DOHH2 (cell line): ENCODE measurements at regions not wholly inside any gene's neighbourhood (a gene's known extent, or its start where the extent isn't known, plus 50 kb on each side); places are given as distances from the start of the nearest gene placed in this dataset.

Experiments
- H3F3A ChIP-seq: fragments of 200-600 bp; sonication (generic), shearing (Covaris generic); 2 replicates; pipeline ENCODE4 v1.6.0; 2016; ENCODE audit warnings: antibody characterized with exemption, mild to moderate bottlenecking; ENCODE audit not compliant: control insufficient read depth, insufficient read depth
- H3K27ac ChIP-seq: fragments of 200-600 bp; sonication (generic); 2 replicates; pipeline ENCODE4 v1.5.1; 2014; ENCODE audit warnings: low read depth, mild to moderate bottlenecking, low read length, moderate library complexity
- H3K27me3 ChIP-seq: fragments of 200-600 bp; sonication (generic); 2 replicates; pipeline ENCODE4 v1.6.1; 2014; ENCODE audit warnings: mild to moderate bottlenecking, low read length, mixed read lengths; ENCODE audit not compliant: control insufficient read depth
- H3K36me3 ChIP-seq: fragments of 200-600 bp; sonication (generic); 2 replicates; pipeline ENCODE4 v1.6.1; 2014; ENCODE audit warnings: mild to moderate bottlenecking, low read length, moderate library complexity, mixed read lengths; ENCODE audit not compliant: control insufficient read depth
- H3K4me1 ChIP-seq: fragments of 200-600 bp; sonication (generic); 2 replicates; pipeline ENCODE4 v1.6.1; 2014; ENCODE audit warnings: mild to moderate bottlenecking, low read length, mixed read lengths; ENCODE audit not compliant: control insufficient read depth
- H3K4me2 ChIP-seq: fragments of 200-600 bp; sonication (generic); 2 replicates; pipeline ENCODE4 v1.6.0; 2014; ENCODE audit warnings: mild to moderate bottlenecking, low read length, moderate library complexity
- H3K4me3 ChIP-seq: fragments of 200-600 bp; sonication (generic); 2 replicates; pipeline ENCODE4 v1.5.1; 2014; ENCODE audit warnings: mild to moderate bottlenecking, low read length, mixed read lengths
- H3K79me2 ChIP-seq: fragments of 200-600 bp; sonication (generic); 2 replicates; pipeline ENCODE4 v1.6.1; 2014; ENCODE audit warnings: mild to moderate bottlenecking, low read length, mixed read lengths; ENCODE audit not compliant: control insufficient read depth
- H3K9me2 ChIP-seq: fragments of 200-600 bp; sonication (generic); replicated peaks from 2 replicates; pipeline ENCODE4 v1.6.1; 2014; ENCODE audit warnings: mild to moderate bottlenecking, low read length, mixed read lengths; ENCODE audit not compliant: control insufficient read depth
- H3K9me3 ChIP-seq: fragments of 200-600 bp; sonication (generic); 2 replicates; pipeline ENCODE4 v1.6.1; 2014; ENCODE audit warnings: antibody characterized with exemption, low read length, mixed read lengths; ENCODE audit not compliant: control insufficient read depth, insufficient read depth
- H4K20me1 ChIP-seq: fragments of 200-600 bp; sonication (generic); 2 replicates; pipeline ENCODE4 v1.6.0; 2014; ENCODE audit warnings: low read depth, mild to moderate bottlenecking, antibody characterized with exemption, low read length, moderate library complexity; ENCODE audit not compliant: control insufficient read depth, insufficient read depth
- CTCF ChIP-seq: fragments of 200-600 bp; sonication (generic); IDR thresholded peaks from one replicate; pipeline ENCODE4 v1.5.1; 2014; ENCODE audit warnings: antibody characterized with exemption, mild to moderate bottlenecking, low read depth, low read length; ENCODE audit not compliant: poor library complexity, severe bottlenecking
- EZH2phosphoT487 ChIP-seq: fragments of 200-600 bp; sonication (generic); IDR thresholded peaks from 2 replicates; pipeline ENCODE4 v1.6.1; 2017; ENCODE audit warnings: borderline replicate concordance, mild to moderate bottlenecking, antibody characterized with exemption, low read length, moderate library complexity, mixed read lengths

- H3K4me2 ChIP-seq = no peak overlapping the region
- no peaks in the 10 kb centered on the region for H3K4me1 ChIP-seq
- no peaks in the 10 kb centered on the region for H3K36me3 ChIP-seq
- H4K20me1 ChIP-seq = no peaks in the 10 kb centered on the region
- H3K9me3 ChIP-seq = no peaks in the 10 kb centered on the region
- no peaks in the 10 kb centered on the region for H3F3A ChIP-seq
- no peaks in the 10 kb centered on the region for H3K9me2 ChIP-seq
- no peaks in the 10 kb centered on the region for H3K79me2 ChIP-seq
- no peak overlapping the region for H3K4me3 ChIP-seq
- H3K27me3 ChIP-seq = no peaks in the 10 kb centered on the region
- TF ChIP-seq CTCF = no peak
- no peak for TF ChIP-seq EZH2phosphoT487
- no peak overlapping the region for H3K27ac ChIP-seq
These were observed 192.3 kb upstream of the SSTR4 start for GRCh38 chr20:22842793-22843192.

- Histone ChIP-seq H3K9me3 (no peaks in the 10 kb centered on the region), H3K9me2 (no peaks in the 10 kb centered on the region), H3K36me3 (no peaks in the 10 kb centered on the region), H3K27me3 (no peaks in the 10 kb centered on the region), H3K79me2 (no peaks in the 10 kb centered on the region), H3K4me2 (no peak overlapping the region), H4K20me1 (no peaks in the 10 kb centered on the region), H3K27ac (no peak overlapping the region), H3K4me1 (no peaks in the 10 kb centered on the region), H3K4me3 (no peak overlapping the region), H3F3A (no peaks in the 10 kb centered on the region)
- TF ChIP-seq CTCF (no peak), EZH2phosphoT487 (no peak)
These were observed 190.2 kb upstream of the SSTR4 start for GRCh38 chr20:22844959-22845358.

GRCh38 chr20:22846863-22847262 is 188.2 kb upstream of the SSTR4 start:
- no peak overlapping the region for H3K4me3 ChIP-seq
- no peaks in the 10 kb centered on the region for H3K36me3 ChIP-seq
- no peaks in the 10 kb centered on the region for H3K27me3 ChIP-seq
- H3K4me2 ChIP-seq = no peak overlapping the region
- H3K9me3 ChIP-seq = no peaks in the 10 kb centered on the region
- no peaks in the 10 kb centered on the region for H3K79me2 ChIP-seq
- no peaks in the 10 kb centered on the region for H3K9me2 ChIP-seq
- H3K4me1 ChIP-seq = no peaks in the 10 kb centered on the region
- H4K20me1 ChIP-seq = no peaks in the 10 kb centered on the region
- TF ChIP-seq CTCF (no peak), EZH2phosphoT487 (no peak)
- no peaks in the 10 kb centered on the region for H3F3A ChIP-seq
- H3K27ac ChIP-seq = no peak overlapping the region

- H3K9me3 ChIP-seq = no peaks in the 10 kb centered on the region
- no peaks in the 10 kb centered on the region for H3K9me2 ChIP-seq
- no peak for TF ChIP-seq CTCF
- no peak for TF ChIP-seq EZH2phosphoT487
- H3K4me3 ChIP-seq = no peak overlapping the region
- H3K36me3 ChIP-seq = no peaks in the 10 kb centered on the region
- no peaks in the 10 kb centered on the region for H3K4me1 ChIP-seq
- H3K4me2 ChIP-seq = no peak overlapping the region
- H3K27me3 ChIP-seq = no peaks in the 10 kb centered on the region
- H4K20me1 ChIP-seq = no peaks in the 10 kb centered on the region
- no peaks in the 10 kb centered on the region for H3F3A ChIP-seq
- H3K27ac ChIP-seq = no peak overlapping the region
- H3K79me2 ChIP-seq = no peaks in the 10 kb centered on the region
These were observed 186.7 kb upstream of the SSTR4 start for GRCh38 chr20:22848364-22848763.
